ENCODE measurements at regions not wholly inside any gene's neighbourhood (a gene's known extent, or its start where the extent isn't known, plus 50 kb on each side); places are given as distances from the start of the nearest gene placed in this dataset.

GRCh38 chr9:18368206-18368605 lies 105.7 kb upstream of the ADAMTSL1 start:
- TF ChIP-seq EZH2 (IDR thresholded peaks at IDR 0.05; ENCODE audit: borderline replicate concordance, insufficient read depth, low read depth, low read length, poor library complexity, severe bottlenecking), result no peak
- TF ChIP-seq CTCF (IDR thresholded peaks at IDR 0.05), result no peak

Data from B cell (primary cell).